SK-N-SH (cell line): ENCODE measurements at regions not wholly inside any gene's neighbourhood (a gene's known extent, or its start where the extent isn't known, plus 50 kb on each side); places are given as distances from the start of the nearest gene placed in this dataset.
A peak's percentile ranks its signal among the peaks of the same experiment; 100 is the strongest.

Experiments
- CTCF ChIA-PET: fragments of 300-600, 350-600 bp; formaldehyde crosslinking; extraction: SDS; loops from one replicate; lab custom pipeline; 2021; lab: Yijun Ruan, JAX
- POLR2A ChIA-PET: fragments of 350-600 bp; sonication (Branson Sonifier 250); formaldehyde crosslinking; extraction: SDS; loops from one replicate; lab custom pipeline; 2020; ENCODE audit warnings: antibody characterized with exemption, inconsistent platforms; lab: Yijun Ruan, JAX
- DNase-seq: peaks from one replicate; pipeline ENCODE4 v3.0.0; 2012
- H2AFZ ChIP-seq: fragments of 200-600 bp; sonication (generic); 2 replicates; pipeline ENCODE4 v1.8.1; 2016; ENCODE audit warnings: antibody characterized with exemption, mild to moderate bottlenecking, low read depth
- H3F3A ChIP-seq: fragments of 200-600 bp; sonication (generic); replicated peaks from 2 replicates; pipeline ENCODE3; 2016; ENCODE audit warnings: antibody characterized with exemption, mild to moderate bottlenecking; ENCODE audit not compliant: insufficient read depth
- H3K27ac ChIP-seq, 2 experiments: fragments of 200-500 bp in 1 of 2; fragments of 200-600 bp in 1 of 2; sonication (Bioruptor generic) in 1 of 2; sonication (generic), shearing (Covaris generic) in 1 of 2; 2 replicates each; pipeline versions ENCODE4 v1.5.1 to v1.6.1; 2014 to 2016; ENCODE audit warnings: low read depth in 2 of 2, inconsistent platforms in 1 of 2, low read length in 1 of 2, mild to moderate bottlenecking in 1 of 2, mixed read lengths in 1 of 2
- H3K27me3 ChIP-seq: fragments of 200-600 bp; sonication (generic), shearing (Covaris generic); 2 replicates; pipeline ENCODE4 v1.6.1; 2016; ENCODE audit warnings: mixed run types; ENCODE audit not compliant: insufficient read depth
- H3K36me3 ChIP-seq, 2 experiments: fragments of 200-500 bp in 1 of 2; fragments of 200-600 bp in 1 of 2; sonication (Bioruptor generic) in 1 of 2; sonication (generic) in 1 of 2; replicated peaks in 1 of 2; 2 replicates each; pipeline versions ENCODE3 to v1.5.1; 2014 to 2016; ENCODE audit warnings: low read length in 1 of 2, mild to moderate bottlenecking in 1 of 2; ENCODE audit not compliant: insufficient read depth in 2 of 2, control insufficient read depth in 1 of 2
- H3K4me1 ChIP-seq, 2 experiments: fragments of 200-500 bp in 1 of 2; fragments of 200-600 bp in 1 of 2; sonication (Bioruptor generic) in 1 of 2; sonication (generic), shearing (Covaris generic) in 1 of 2; 2 replicates each; pipeline versions ENCODE4 v1.5.1 to v1.6.1; 2014 to 2016; ENCODE audit warnings: low read depth in 1 of 2, low read length in 1 of 2, mixed run types in 1 of 2; ENCODE audit not compliant: insufficient read depth in 2 of 2, control insufficient read depth in 1 of 2
- H3K4me2 ChIP-seq: fragments of 200-600 bp; sonication (generic), shearing (Covaris generic); 2 replicates; pipeline ENCODE4 v1.6.1; 2017; ENCODE audit warnings: mixed run types
- H3K4me3 ChIP-seq, 2 experiments: fragments of 200-500 bp in 1 of 2; fragments of 200-600 bp in 1 of 2; sonication (Bioruptor generic) in 1 of 2; sonication (generic), shearing (Covaris generic) in 1 of 2; 2 replicates each; pipeline versions ENCODE4 v1.5.1 to v1.8.1; 2014 to 2016; ENCODE audit warnings: low read depth in 2 of 2, inconsistent platforms in 1 of 2, low read length in 1 of 2, mild to moderate bottlenecking in 1 of 2, mixed read lengths in 1 of 2, moderate library complexity in 1 of 2
- H3K79me2 ChIP-seq: fragments of 200-600 bp; sonication (generic); 2 replicates; pipeline ENCODE4 v1.8.1; 2017; ENCODE audit warnings: mild to moderate bottlenecking; ENCODE audit not compliant: insufficient read depth
- H3K9ac ChIP-seq: fragments of 200-600 bp; sonication (generic); 2 replicates; pipeline ENCODE4 v1.6.1; 2017; ENCODE audit warnings: mixed run types
- H3K9me2 ChIP-seq: fragments of 200-600 bp; sonication (generic); 2 replicates; pipeline ENCODE4 v1.6.1; 2017; ENCODE audit warnings: mixed run types
- H3K9me3 ChIP-seq: fragments of 200-600 bp; sonication (generic); 2 replicates; pipeline ENCODE4 v1.6.1; 2017; ENCODE audit warnings: mixed run types, mild to moderate bottlenecking, moderate library complexity
- H4K20me1 ChIP-seq: fragments of 200-600 bp; sonication (generic); 2 replicates; pipeline ENCODE4 v1.6.1; 2017; ENCODE audit warnings: mild to moderate bottlenecking, mixed run types; ENCODE audit not compliant: insufficient read depth
- CTCF ChIP-seq: fragments of 200-600 bp; sonication (generic); IDR thresholded peaks from 2 replicates; pipeline ENCODE4 v1.6.1; 2017; ENCODE audit warnings: antibody characterized with exemption, mild to moderate bottlenecking, moderate library complexity
- ELF1 ChIP-seq: IDR thresholded peaks from 2 replicates; pipeline ENCODE4 v1.4.0; 2012
- EP300 ChIP-seq, 2 experiments: IDR thresholded peaks; 2 replicates each; pipeline versions ENCODE4 v1.4.0 to v1.6.1; 2012; ENCODE audit warnings: borderline replicate concordance in 1 of 2, low read depth in 1 of 2, low read length in 1 of 2
- EZH2phosphoT487 ChIP-seq: fragments of 200-600 bp; sonication (generic); IDR thresholded peaks from 2 replicates; pipeline ENCODE4 v1.6.1; 2017; ENCODE audit warnings: low read depth, mixed run types, mild to moderate bottlenecking, antibody characterized with exemption, moderate library complexity, borderline replicate concordance
- FOSL2 ChIP-seq: IDR thresholded peaks from 2 replicates; pipeline ENCODE4 v1.4.0; 2012; ENCODE audit warnings: low read depth, mild to moderate bottlenecking, moderate library complexity, borderline replicate concordance
- FOXM1 ChIP-seq: IDR thresholded peaks from 2 replicates; pipeline ENCODE4 v1.4.0; 2012; ENCODE audit warnings: low read depth, mild to moderate bottlenecking
- GABPA ChIP-seq: IDR thresholded peaks from 2 replicates; pipeline ENCODE4 v1.4.0; 2012; ENCODE audit warnings: low read depth, mild to moderate bottlenecking
- GATA2 ChIP-seq: sonication (generic); formaldehyde crosslinking; IDR thresholded peaks from 2 replicates; pipeline ENCODE4 v1.5.0; 2020; ENCODE audit warnings: mild to moderate bottlenecking, missing genetic modification reagents
- MAX ChIP-seq: IDR thresholded peaks from 2 replicates; pipeline ENCODE4 v1.4.0; 2012; ENCODE audit warnings: low read depth
- MEF2A ChIP-seq: IDR thresholded peaks from 2 replicates; pipeline ENCODE4 v1.4.0; 2012; ENCODE audit warnings: low read depth, borderline replicate concordance
- MXI1 ChIP-seq: IDR thresholded peaks from 2 replicates; pipeline ENCODE4 v1.6.1; 2012; ENCODE audit warnings: mild to moderate bottlenecking, low read depth, low read length, improper control_type of control experiment
- NFIC ChIP-seq: IDR thresholded peaks from 2 replicates; pipeline ENCODE4 v1.4.0; 2012; ENCODE audit warnings: borderline replicate concordance
- NRF1 ChIP-seq: IDR thresholded peaks from 2 replicates; pipeline ENCODE4 v1.6.1; 2012; ENCODE audit warnings: low read depth, mild to moderate bottlenecking, low read length
- POLR2AphosphoS5 ChIP-seq: IDR thresholded peaks from 2 replicates; pipeline ENCODE4 v1.6.1; 2012; ENCODE audit warnings: low read depth, low read length
- RCOR1 ChIP-seq: fragments of 150-350 bp; IDR thresholded peaks from 2 replicates; pipeline ENCODE4 v1.6.1; 2017; ENCODE audit warnings: antibody characterized with exemption, low read length
- RFX5 ChIP-seq: IDR thresholded peaks from 2 replicates; pipeline ENCODE4 v1.6.1; 2012; ENCODE audit warnings: mild to moderate bottlenecking, improper control_type of control experiment, low read length
- RXRA ChIP-seq: IDR thresholded peaks from 2 replicates; pipeline ENCODE4 v1.4.0; 2012; ENCODE audit warnings: low read depth, mild to moderate bottlenecking, borderline replicate concordance
- SIN3A ChIP-seq: IDR thresholded peaks from 2 replicates; pipeline ENCODE4 v1.6.1; 2012; ENCODE audit warnings: low read depth, mild to moderate bottlenecking, low read length, moderate library complexity, borderline replicate concordance
- SMC3 ChIP-seq: IDR thresholded peaks from 2 replicates; pipeline ENCODE4 v1.6.1; 2012; ENCODE audit warnings: low read depth, low read length, improper control_type of control experiment
- TCF12 ChIP-seq: IDR thresholded peaks from 2 replicates; pipeline ENCODE4 v1.4.0; 2012
- TEAD4 ChIP-seq: IDR thresholded peaks from 2 replicates; pipeline ENCODE4 v1.4.0; 2012; ENCODE audit warnings: mild to moderate bottlenecking, borderline replicate concordance; ENCODE audit not compliant: insufficient read depth
- USF1 ChIP-seq: IDR thresholded peaks from 2 replicates; pipeline ENCODE4 v1.4.0; 2012; ENCODE audit warnings: low read depth, borderline replicate concordance
- USF2 ChIP-seq: fragments of 150-350 bp; IDR thresholded peaks from 2 replicates; pipeline ENCODE4 v1.6.1; 2017; ENCODE audit warnings: antibody characterized with exemption, low read length, low read depth, borderline replicate concordance
- YY1 ChIP-seq: IDR thresholded peaks from 2 replicates; pipeline ENCODE4 v1.4.0; 2012; ENCODE audit warnings: low read depth, mild to moderate bottlenecking
- ZBTB33 ChIP-seq: IDR thresholded peaks from 2 replicates; pipeline ENCODE4 v1.4.0; 2012; ENCODE audit warnings: low read depth, borderline replicate concordance
- WGBS: methylation state at CpG from one replicate; pipeline ENCODE4 v1.1.6; 2017; ENCODE audit warnings: low lambda C conversion rate; 5-methylcytosine and 5-hydroxymethylcytosine counted together

GRCh38 chr22:48488149-48488551 lies 1339.5 kb downstream of the BRD1 start:
- Histone ChIP-seq H3K4me2 (no peak overlapping the region), H3K4me3 (no peak overlapping the region), H3K9me2 (no peaks in the 10 kb centered on the region), H3K4me1 (no peaks in the 10 kb centered on the region; a peak in 1 of 4 replicates), H4K20me1 (no peaks in the 10 kb centered on the region), H3K9ac (no peak overlapping the region), H3F3A (peaks cover 6% of the 10 kb centered on the region), H3K36me3 (no peaks in the 10 kb centered on the region), H3K79me2 (no peaks in the 10 kb centered on the region), H3K9me3 (no peaks in the 10 kb centered on the region), H3K27me3 (peaks cover 44% of the 10 kb centered on the region; the same call in 1 of the 2 replicates), H2AFZ (no peak overlapping the region), H3K27ac (no peak overlapping the region)
- TF ChIP-seq TCF12: no peak
- no peak for TF ChIP-seq SIN3A
- no peak for TF ChIP-seq TEAD4
- TF ChIP-seq FOSL2: no peak
- no peak for TF ChIP-seq GATA2 (CRISPR knock-in tag)
- TF ChIP-seq FOXM1: no peak
- TF ChIP-seq CTCF: no peak
- no peak for TF ChIP-seq EP300 (IDR thresholded peaks at IDR 0.05; ENCODE audit: borderline replicate concordance in 1 of 2, low read depth in 1 of 2, low read length in 1 of 2)
- TF ChIP-seq MAX: no peak
- no peak for TF ChIP-seq SMC3
- no peak for TF ChIP-seq MXI1
- TF ChIP-seq ELF1: no peak
- TF ChIP-seq NFIC: no peak
- POLR2A ChIA-PET: no interaction called here
- 0% methylated on average over 2 of the region's 5 CpGs for WGBS
- DNase-seq: peak; percentile 23
- CTCF ChIA-PET: no interaction called here

GRCh38 chr22:48486558-48486957 lies 1341.1 kb downstream of the BRD1 start:
- Histone ChIP-seq H3K27me3 (peaks cover 38% of the 10 kb centered on the region; the same call in 1 of the 2 replicates), H2AFZ (no peak overlapping the region), H3K4me1 (no peaks in the 10 kb centered on the region), H3K79me2 (no peaks in the 10 kb centered on the region), H3K4me2 (no peak overlapping the region), H3K4me3 (no peak overlapping the region), H3K9me3 (no peaks in the 10 kb centered on the region), H3F3A (no peaks in the 10 kb centered on the region), H3K9ac (no peak overlapping the region), H3K36me3 (no peaks in the 10 kb centered on the region), H4K20me1 (no peaks in the 10 kb centered on the region), H3K27ac (no peak overlapping the region), H3K9me2 (no peaks in the 10 kb centered on the region)
- DNase-seq: no peak
- WGBS: 45% methylated on average over 4 of the region's 4 CpGs
- POLR2A ChIA-PET: no interaction called here
- CTCF ChIA-PET: no interaction called here
- no peak for TF ChIP-seq RCOR1
- no peak for TF ChIP-seq USF2
- TF ChIP-seq POLR2AphosphoS5: no peak
- TF ChIP-seq MEF2A: no peak
- no peak for TF ChIP-seq ZBTB33
- no peak for TF ChIP-seq SMC3
- TF ChIP-seq FOXM1: no peak
- TF ChIP-seq RFX5: no peak
- no peak for TF ChIP-seq USF1
- no peak for TF ChIP-seq EZH2phosphoT487
- no peak for TF ChIP-seq ELF1
- no peak for TF ChIP-seq RXRA
- no peak for TF ChIP-seq GABPA
- no peak for TF ChIP-seq YY1
- no peak for TF ChIP-seq NRF1
- no peak for TF ChIP-seq TEAD4
